HG02642 (cell line): ENCODE measurements at regions not wholly inside any gene's neighbourhood (a gene's known extent, or its start where the extent isn't known, plus 50 kb on each side); places are given as distances from the start of the nearest gene placed in this dataset.
"Not testable (repeated sequence)": the region's sequence is repeated elsewhere in the genome, so short reads cannot be mapped to it uniquely, and the experiment has no call there.

ENCODE experiments used
- ATAC-seq: cut with Tn5 transposase; IDR thresholded peaks from one replicate; pipeline ENCODE4 v1.9.1; 2021; ENCODE audit warnings: mild to moderate bottlenecking; ENCODE audit not compliant: unreplicated experiment, poor library complexity

GRCh38 chr20:1799746-1800145 lies 95.5 kb upstream of the SIRPA start:
- not testable (repeated sequence) for ATAC-seq

DNA sequence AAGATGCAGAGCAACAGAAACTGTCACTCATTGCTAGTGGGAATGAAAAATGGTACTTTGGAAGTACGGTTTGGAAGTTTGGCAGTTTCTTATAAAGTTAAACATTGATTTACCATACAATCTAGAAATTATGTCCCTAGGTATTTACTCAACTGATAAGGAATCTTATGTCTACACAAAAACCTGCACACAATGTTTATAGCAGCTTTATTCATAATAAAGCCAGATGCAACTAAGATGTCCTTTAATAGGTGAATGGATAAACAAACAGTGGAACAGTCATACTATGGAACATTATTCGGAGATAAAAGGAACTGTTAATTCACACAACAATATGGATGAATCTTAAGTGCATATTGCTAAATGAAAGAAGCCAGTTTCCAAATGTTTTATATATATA lies 96.2 kb upstream of the SIRPA start:
- no peak for ATAC-seq

- ATAC-seq: no peak
Measured at GRCh38 chr20:1793821-1794220, 101.4 kb upstream of the SIRPA start.

GRCh38 chr20:1792274-1792673 lies 102.9 kb upstream of the SIRPA start:
- ATAC-seq: no peak

DNA sequence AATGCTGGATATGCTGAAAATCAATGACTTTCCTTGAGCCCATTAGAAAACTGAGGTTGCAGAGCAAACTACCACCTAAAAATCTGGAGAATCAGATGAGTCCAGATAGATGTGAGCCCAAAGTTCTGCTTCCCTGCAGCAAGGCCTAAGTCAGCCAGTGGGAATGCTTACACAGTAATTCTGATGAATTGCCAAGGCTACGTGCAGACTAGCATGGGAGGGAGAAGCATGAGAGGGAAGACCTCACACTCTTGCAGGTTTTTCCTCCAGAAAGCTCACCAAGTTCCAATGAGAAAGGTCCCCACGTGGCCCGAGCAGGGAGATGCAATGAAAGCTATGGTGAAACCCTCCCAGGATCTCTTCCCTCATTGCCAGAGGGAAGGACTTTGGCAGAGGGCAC lies 104.8 kb upstream of the SIRPA start:
- ATAC-seq: no peak

DNA sequence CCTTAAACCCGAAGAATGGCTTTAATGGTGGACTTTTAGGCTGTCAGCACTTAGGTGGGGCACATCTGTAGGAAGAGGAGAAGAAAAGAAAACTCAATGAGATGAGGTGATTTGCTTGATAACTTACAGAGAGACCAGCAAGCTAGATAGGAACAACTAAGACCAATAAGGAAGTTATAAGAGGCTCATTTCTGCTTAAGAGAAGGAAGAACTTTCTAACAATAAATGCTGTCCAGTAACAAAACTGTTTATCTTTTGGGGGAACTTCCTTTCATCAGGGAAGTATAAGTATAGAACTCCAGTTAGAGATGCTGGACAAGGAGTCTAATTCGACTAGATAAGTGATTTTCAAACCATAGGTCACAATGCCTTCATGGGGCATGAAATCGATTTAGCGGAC lies 107.2 kb upstream of the SIRPA start:
- no peak for ATAC-seq

DNA sequence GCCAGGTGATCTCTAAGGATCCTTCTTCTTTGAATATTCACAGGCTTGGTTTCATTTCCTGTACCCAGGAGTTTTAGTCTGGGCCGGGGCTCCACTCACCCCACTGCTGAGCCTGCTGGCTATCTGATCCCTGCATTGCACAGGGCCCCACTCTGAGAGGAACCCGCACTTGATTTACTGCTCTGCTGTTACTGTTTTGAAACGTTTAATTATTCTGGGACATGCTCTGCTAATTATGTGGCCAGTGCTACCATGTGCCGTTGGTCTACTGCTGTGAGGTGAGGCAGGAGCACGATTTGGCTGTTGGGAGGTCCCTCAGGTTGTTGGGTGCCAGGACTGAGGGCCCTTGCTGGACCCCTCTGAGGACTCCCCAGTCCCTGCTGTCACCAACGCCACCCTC lies 108.7 kb upstream of the SIRPA start:
- ATAC-seq: no peak

DNA sequence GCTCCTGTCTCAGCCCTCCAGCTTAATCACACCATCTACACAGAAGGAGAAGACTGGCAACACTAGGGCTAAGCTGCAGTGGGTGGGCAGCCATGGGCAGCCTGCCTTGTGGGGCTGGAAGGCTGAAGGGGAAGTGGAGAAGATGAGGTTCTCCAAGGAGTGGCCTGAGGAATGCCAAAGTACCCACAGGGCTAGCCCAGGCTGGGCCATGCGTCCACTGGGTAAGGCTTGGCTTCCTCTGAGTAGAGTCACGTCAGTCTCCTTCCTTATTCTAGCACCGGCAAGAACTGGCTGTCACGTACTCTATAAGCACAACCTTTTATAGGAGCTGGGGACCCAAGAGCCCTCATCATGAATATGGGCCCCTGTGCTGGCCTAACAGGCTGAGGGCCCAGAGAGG lies 110.6 kb upstream of the SIRPA start:
- ATAC-seq: no peak

DNA sequence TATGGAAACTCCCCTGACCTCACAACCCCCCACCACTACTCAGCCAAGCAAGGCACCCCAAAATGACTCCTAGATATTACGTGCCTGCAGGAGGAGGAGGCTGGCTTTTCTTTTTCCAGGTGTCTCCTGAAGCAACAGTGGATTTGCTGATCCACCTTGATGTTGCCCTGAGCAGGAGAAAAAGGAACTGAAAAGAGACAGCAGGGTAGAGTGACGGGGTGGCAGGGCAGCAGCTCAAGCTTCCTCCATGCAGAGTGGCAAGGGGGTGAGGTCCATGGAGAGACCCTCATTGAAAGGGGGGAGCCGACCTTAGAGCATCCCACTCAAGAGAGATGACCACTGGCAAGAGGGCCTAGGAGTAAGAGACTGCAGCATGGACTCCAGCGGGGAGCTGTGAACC lies 112.0 kb upstream of the SIRPA start:
- ATAC-seq: no peak

- no peak for ATAC-seq
Measured at GRCh38 chr20:1782181-1782580, 113.0 kb upstream of the SIRPA start.

DNA sequence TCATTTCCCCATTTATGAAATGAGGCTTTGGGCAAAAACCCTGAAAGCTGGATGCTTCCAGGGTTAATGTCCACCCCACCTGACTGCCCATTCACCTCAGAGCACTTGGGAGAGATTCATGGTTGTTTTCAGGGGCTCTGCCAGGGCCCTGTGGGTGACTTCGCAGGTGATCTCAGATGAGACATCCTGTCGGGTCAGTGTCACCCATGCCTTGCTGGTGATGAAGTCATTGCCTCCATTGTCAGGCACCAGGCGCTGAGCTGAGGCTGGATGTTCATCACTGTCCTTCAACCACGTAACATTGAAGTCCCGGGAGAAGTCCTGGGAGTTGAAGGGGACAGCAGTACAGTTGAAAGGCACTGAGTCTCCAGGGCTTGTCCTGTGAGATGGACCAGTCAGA lies 115.6 kb upstream of the SIRPA start:
- no peak for ATAC-seq

- ATAC-seq: no peak
Measured at GRCh38 chr20:1778338-1778737, 116.9 kb upstream of the SIRPA start.

- no peak for ATAC-seq
Measured at GRCh38 chr20:1777476-1777820, 117.8 kb upstream of the SIRPA start.

DNA sequence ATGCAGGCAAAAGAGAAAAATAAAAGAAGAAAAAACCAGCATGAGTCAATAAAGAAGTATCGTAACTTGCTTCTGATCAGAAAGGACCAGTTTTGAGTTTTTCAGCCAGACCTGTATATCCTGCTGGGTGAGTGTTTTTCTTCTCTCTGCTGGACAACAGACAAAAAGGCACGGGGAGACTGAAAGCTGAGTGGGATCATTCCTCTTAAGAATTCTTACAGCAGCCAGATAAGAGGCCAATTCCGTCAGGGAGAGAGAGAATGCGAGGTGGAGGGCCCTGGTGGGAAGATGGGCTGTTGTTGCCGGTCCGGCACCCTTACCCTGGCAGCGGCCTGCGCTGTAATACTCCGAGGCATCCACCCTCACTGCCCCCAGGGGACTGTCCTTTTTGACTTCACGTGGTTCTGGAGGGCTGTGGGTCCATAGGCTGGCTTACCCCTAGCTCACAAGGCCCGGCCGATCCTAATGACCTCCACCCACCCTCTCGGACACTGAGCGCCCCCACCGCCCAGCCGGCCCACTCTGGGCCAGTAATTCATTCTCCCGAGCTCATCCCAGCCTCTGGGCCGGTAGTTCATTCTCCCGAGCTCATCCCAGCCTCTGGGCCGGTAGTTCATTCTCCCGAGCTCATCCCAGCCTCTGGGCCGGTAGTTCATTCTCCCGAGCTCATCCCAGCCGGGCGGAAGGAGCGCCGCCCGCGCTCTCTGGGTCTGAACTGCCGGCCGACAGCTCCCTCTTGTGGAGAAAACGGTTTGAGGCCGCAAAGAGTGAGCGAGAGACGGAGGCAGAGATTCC lies 118.3 kb upstream of the SIRPA start:
- ATAC-seq: peak; percentile 90

DNA sequence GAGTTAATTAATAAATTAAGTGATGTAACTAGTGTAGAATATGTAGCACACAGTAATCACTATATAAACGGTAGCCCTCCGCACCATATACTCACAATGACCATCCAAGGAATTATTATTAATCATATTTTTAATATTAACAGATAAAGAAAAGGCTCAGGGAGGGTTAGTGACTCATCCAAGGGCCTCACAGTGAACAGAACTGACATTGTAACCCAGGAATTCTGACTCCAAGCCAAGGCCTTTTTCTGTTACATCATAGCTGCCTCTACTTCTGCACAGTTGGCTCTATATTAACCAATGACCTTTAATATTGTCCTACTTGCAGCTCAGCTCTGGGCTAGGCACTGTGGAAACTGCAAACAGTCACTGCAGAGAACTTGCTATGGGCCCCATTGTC lies 117.5 kb upstream of the SIRPG start:
- ATAC-seq: no peak

- no peak for ATAC-seq
Measured at GRCh38 chr20:1774479-1774878, 116.9 kb upstream of the SIRPG start.

DNA sequence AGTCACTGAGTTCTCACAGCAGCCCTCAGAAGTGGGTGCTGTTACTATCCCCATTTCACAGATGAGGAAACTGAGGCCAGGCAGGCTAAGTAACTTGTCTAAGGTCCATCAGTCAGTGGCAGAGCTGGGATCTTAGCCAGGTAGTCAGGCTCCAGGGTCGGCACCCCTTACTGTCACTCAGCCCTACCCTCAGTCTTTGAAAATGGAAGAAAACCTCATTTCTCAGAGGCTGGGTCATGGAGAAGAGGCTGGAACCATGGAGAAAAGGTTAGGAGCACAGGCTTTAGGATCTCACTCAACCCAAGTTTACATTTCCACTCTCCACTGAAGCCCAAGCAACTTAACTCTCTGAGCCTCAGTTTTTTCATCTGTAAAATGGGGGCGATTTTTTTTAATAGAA lies 116.2 kb upstream of the SIRPG start:
- ATAC-seq: no peak

- ATAC-seq: no peak
Measured at GRCh38 chr20:1769491-1769890, 111.9 kb upstream of the SIRPG start.

- ATAC-seq: no peak
Measured at GRCh38 chr20:1766731-1767130, 109.2 kb upstream of the SIRPG start.

- ATAC-seq: no peak
Measured at GRCh38 chr20:1764136-1765033, 106.8 kb upstream of the SIRPG start.

GRCh38 chr20:1761598-1761997 lies 104.0 kb upstream of the SIRPG start:
- no peak for ATAC-seq

DNA sequence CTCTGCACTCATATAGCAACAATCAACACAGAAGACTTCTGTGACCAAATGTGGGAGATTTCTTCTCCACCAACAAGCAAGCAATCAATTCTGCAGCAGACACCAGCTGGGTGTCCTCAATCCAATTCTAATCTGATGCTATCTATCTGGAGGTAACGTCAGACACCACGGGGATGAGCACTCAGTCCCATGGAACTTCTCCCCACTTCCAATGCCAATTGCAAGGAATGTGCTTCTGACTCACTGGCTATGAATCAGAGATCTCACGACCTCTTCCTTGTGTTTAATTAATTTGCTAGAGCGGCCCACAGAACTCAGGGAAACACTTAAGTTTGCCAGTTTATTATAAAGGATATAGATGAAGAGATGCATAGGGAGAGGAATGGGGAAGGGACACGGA lies 103.5 kb upstream of the SIRPG start:
- ATAC-seq: no peak
